Mesothelial cell of epicardium (in vitro differentiated cells): ENCODE measurements at regions not wholly inside any gene's neighbourhood (a gene's known extent, or its start where the extent isn't known, plus 50 kb on each side); places are given as distances from the start of the nearest gene placed in this dataset.

ENCODE experiments used
- DNase-seq, 2 experiments: peaks; one replicate each; pipeline ENCODE4 v3.0.0; 2021; ENCODE audit warnings: low spot score in 2 of 2; ENCODE audit not compliant: unreplicated experiment in 2 of 2
- H3K27ac Mint-ChIP-seq: 2 replicates; pipeline ENCODE4 v1.8.0; 2021; ENCODE audit warnings: mixed read lengths
- H3K27me3 Mint-ChIP-seq: 2 replicates; pipeline ENCODE4 v1.8.0; 2021; ENCODE audit warnings: low read depth, mixed read lengths
- H3K36me3 Mint-ChIP-seq: 2 replicates; pipeline ENCODE4 v1.8.0; 2021; ENCODE audit warnings: mixed read lengths
- H3K4me1 Mint-ChIP-seq: 2 replicates; pipeline ENCODE4 v1.8.0; 2021; ENCODE audit warnings: mixed read lengths
- H3K4me3 Mint-ChIP-seq: 2 replicates; pipeline ENCODE4 v1.8.0; 2021; ENCODE audit warnings: mild to moderate bottlenecking, moderate library complexity, mixed read lengths
- H3K9me3 Mint-ChIP-seq: 2 replicates; pipeline ENCODE4 v1.8.0; 2021; ENCODE audit warnings: mixed read lengths
- CTCF ChIP-seq: fragments of 200-600 bp; sonication (generic); IDR thresholded peaks from one replicate; pipeline ENCODE4 v1.5.0; 2021; ENCODE audit warnings: antibody characterized with exemption; ENCODE audit not compliant: unreplicated experiment

GRCh38 chr9:20270161-20270560 is 352.1 kb downstream of the MLLT3 start:
- no peak for DNase-seq
- peaks cover 6% of the 10 kb centered on the region for H3K4me1 Mint-ChIP-seq
- peaks cover 6% of the 10 kb centered on the region for H3K27me3 Mint-ChIP-seq
- H3K36me3 Mint-ChIP-seq = no peaks in the 10 kb centered on the region
- H3K9me3 Mint-ChIP-seq = peaks cover 21% of the 10 kb centered on the region
- H3K4me3 Mint-ChIP-seq = no peak overlapping the region
- H3K27ac Mint-ChIP-seq = no peak overlapping the region
- no peak for TF ChIP-seq CTCF

- Mint-ChIP-seq H3K27me3 (peaks cover 6% of the 10 kb centered on the region), H3K4me1 (peaks cover 6% of the 10 kb centered on the region), H3K36me3 (no peaks in the 10 kb centered on the region), H3K27ac (no peak overlapping the region), H3K9me3 (peaks cover 20% of the 10 kb centered on the region), H3K4me3 (no peak overlapping the region)
- no peak for TF ChIP-seq CTCF
- DNase-seq = no peak
Observed at GRCh38 chr9:20269620-20270019, 352.7 kb downstream of the MLLT3 start.

- Mint-ChIP-seq H3K36me3 (no peaks in the 10 kb centered on the region), H3K27me3 (peaks cover 3% of the 10 kb centered on the region), H3K4me3 (no peak overlapping the region), H3K9me3 (peaks cover 16% of the 10 kb centered on the region), H3K4me1 (no peaks in the 10 kb centered on the region), H3K27ac (no peak overlapping the region)
- no peak for TF ChIP-seq CTCF
- DNase-seq = no peak
Observed at GRCh38 chr9:20264896-20265295, 357.4 kb downstream of the MLLT3 start.

GRCh38 chr9:20262611-20263010 is 359.7 kb downstream of the MLLT3 start:
- Mint-ChIP-seq H3K27me3 (no peaks in the 10 kb centered on the region), H3K36me3 (no peaks in the 10 kb centered on the region), H3K9me3 (peaks cover 13% of the 10 kb centered on the region), H3K4me1 (no peaks in the 10 kb centered on the region), H3K4me3 (no peak overlapping the region), H3K27ac (no peak overlapping the region)
- DNase-seq = no peak
- TF ChIP-seq CTCF = no peak

GRCh38 chr9:20256284-20256948 is 365.9 kb downstream of the MLLT3 start:
- no peak for TF ChIP-seq CTCF
- Mint-ChIP-seq H3K27ac (no peak overlapping the region), H3K36me3 (no peaks in the 10 kb centered on the region), H3K4me3 (no peak overlapping the region), H3K4me1 (no peaks in the 10 kb centered on the region), H3K27me3 (no peaks in the 10 kb centered on the region), H3K9me3 (no peaks in the 10 kb centered on the region)
- DNase-seq = no peak

GRCh38 chr9:20255052-20255451 is 367.2 kb downstream of the MLLT3 start:
- H3K4me1 Mint-ChIP-seq = no peaks in the 10 kb centered on the region
- H3K4me3 Mint-ChIP-seq = no peak overlapping the region
- no peak for DNase-seq
- H3K36me3 Mint-ChIP-seq = no peaks in the 10 kb centered on the region
- H3K27me3 Mint-ChIP-seq = no peaks in the 10 kb centered on the region
- TF ChIP-seq CTCF = no peak
- H3K9me3 Mint-ChIP-seq = no peaks in the 10 kb centered on the region
- no peak overlapping the region for H3K27ac Mint-ChIP-seq
